Thyroid gland (tissue), 4 donors: ENCODE measurements at regions not wholly inside any gene's neighbourhood (a gene's known extent, or its start where the extent isn't known, plus 50 kb on each side); places are given as distances from the start of the nearest gene placed in this dataset.

Source experiments
- DNase-seq, 2 donors: peaks; one replicate each; pipeline ENCODE4 v3.0.0-alpha.2; 2019
- H3K27ac ChIP-seq, 3 donors: fragments of 200-600 bp; sonication (generic); 1 replicate in 2 of 3; 2 replicates in 1 of 3; pipeline ENCODE4 v1.5.1; 2016 to 2019; ENCODE audit warnings: mild to moderate bottlenecking in 1 of 3, moderate library complexity in 1 of 3
- H3K27me3 ChIP-seq: fragments of 200-600 bp; sonication (generic); one replicate; pipeline ENCODE4 v1.5.1; 2019
- H3K36me3 ChIP-seq, 2 donors: fragments of 200-600 bp; sonication (generic); one replicate each; pipeline ENCODE4 v1.5.1; 2016 to 2019
- H3K4me1 ChIP-seq, 2 donors: fragments of 200-600 bp; sonication (generic); one replicate each; pipeline ENCODE4 v1.5.1; 2017 to 2019
- H3K4me3 ChIP-seq, 3 donors: fragments of 200-600 bp; sonication (generic); replicated peaks in 1 of 3; 1 replicate in 2 of 3; 2 replicates in 1 of 3; pipeline ENCODE4 v1.5.1; 2016; ENCODE audit warnings: mild to moderate bottlenecking in 1 of 3
- H3K9me3 ChIP-seq: fragments of 200-600 bp; sonication (generic); one replicate; pipeline ENCODE4 v1.5.1; 2017
- POLR2A ChIP-seq, 2 donors: fragments of 450-650 bp; IDR thresholded peaks; one replicate each; pipeline ENCODE4 v1.6.1; 2017; ENCODE audit warnings: antibody characterized with exemption in 2 of 2, mild to moderate bottlenecking in 2 of 2, moderate library complexity in 1 of 2
- whole genome bisulfite sequencing, 2 donors: methylation state at CpG; one replicate each; pipeline ENCODE4 v1.1.5; 2017; 5-methylcytosine and 5-hydroxymethylcytosine counted together
- intact Hi-C: fragments of 100-400 bp; cut with DNase I; formaldehyde crosslinking; loops from one replicate; pipeline ENCODE4 v1.15.1; 2023
- TF ChIP-seq, protein P1 (sequence below), 6 experiments: fragments of 200-600 bp in 3 of 6; fragments of 450-650 bp in 3 of 6; sonication (generic) in 3 of 6; IDR thresholded peaks; one replicate each; pipeline ENCODE4 v1.5.1; 2016 to 2019; ENCODE audit warnings: antibody characterized with exemption in 6 of 6, mild to moderate bottlenecking in 2 of 6, inconsistent platforms in 1 of 6, moderate library complexity in 1 of 6

DNA sequence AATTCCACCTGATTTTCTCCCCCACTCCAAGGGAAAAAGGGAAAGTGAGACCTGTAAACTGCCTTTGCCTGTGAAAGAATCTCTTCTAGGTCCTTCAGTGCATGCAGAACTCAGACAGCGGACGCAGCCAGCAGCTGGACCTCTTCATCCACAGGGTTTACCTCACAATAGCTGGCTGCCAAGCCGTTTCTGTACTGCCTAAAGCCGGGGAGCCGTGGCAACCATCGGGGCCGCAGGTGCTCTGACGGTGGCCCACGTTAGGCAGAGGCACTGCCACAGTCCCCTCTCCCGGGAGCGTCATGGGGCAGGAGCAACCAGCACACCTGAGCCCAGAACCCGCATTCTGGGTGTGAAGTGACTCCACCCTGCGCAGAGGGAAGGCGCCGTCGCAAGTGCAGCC, 206.1 kb downstream of the TTLL2 start:
- no peaks in the 10 kb centered on the region for H3K27me3 ChIP-seq
- intact Hi-C loops = no loop called here
- H3K27ac ChIP-seq = no peak overlapping the region
- H3K36me3 ChIP-seq = no peaks in the 10 kb centered on the region
- peaks cover 0 to 4% of the 10 kb centered on the region in 2 donors for H3K4me1 ChIP-seq
- H3K9me3 ChIP-seq = no peaks in the 10 kb centered on the region
- no peak overlapping the region for H3K4me3 ChIP-seq
- no peak for DNase-seq
- 72 to 77% methylated on average over 11 to 13 of the region's 16 CpGs for WGBS, 2 donors
- TF ChIP-seq POLR2A (IDR thresholded peaks at IDR 0.05) = no peak
- TF ChIP-seq, protein P1, sequence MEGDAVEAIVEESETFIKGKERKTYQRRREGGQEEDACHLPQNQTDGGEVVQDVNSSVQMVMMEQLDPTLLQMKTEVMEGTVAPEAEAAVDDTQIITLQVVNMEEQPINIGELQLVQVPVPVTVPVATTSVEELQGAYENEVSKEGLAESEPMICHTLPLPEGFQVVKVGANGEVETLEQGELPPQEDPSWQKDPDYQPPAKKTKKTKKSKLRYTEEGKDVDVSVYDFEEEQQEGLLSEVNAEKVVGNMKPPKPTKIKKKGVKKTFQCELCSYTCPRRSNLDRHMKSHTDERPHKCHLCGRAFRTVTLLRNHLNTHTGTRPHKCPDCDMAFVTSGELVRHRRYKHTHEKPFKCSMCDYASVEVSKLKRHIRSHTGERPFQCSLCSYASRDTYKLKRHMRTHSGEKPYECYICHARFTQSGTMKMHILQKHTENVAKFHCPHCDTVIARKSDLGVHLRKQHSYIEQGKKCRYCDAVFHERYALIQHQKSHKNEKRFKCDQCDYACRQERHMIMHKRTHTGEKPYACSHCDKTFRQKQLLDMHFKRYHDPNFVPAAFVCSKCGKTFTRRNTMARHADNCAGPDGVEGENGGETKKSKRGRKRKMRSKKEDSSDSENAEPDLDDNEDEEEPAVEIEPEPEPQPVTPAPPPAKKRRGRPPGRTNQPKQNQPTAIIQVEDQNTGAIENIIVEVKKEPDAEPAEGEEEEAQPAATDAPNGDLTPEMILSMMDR (IDR thresholded peaks at IDR 0.05) = no peak

DNA sequence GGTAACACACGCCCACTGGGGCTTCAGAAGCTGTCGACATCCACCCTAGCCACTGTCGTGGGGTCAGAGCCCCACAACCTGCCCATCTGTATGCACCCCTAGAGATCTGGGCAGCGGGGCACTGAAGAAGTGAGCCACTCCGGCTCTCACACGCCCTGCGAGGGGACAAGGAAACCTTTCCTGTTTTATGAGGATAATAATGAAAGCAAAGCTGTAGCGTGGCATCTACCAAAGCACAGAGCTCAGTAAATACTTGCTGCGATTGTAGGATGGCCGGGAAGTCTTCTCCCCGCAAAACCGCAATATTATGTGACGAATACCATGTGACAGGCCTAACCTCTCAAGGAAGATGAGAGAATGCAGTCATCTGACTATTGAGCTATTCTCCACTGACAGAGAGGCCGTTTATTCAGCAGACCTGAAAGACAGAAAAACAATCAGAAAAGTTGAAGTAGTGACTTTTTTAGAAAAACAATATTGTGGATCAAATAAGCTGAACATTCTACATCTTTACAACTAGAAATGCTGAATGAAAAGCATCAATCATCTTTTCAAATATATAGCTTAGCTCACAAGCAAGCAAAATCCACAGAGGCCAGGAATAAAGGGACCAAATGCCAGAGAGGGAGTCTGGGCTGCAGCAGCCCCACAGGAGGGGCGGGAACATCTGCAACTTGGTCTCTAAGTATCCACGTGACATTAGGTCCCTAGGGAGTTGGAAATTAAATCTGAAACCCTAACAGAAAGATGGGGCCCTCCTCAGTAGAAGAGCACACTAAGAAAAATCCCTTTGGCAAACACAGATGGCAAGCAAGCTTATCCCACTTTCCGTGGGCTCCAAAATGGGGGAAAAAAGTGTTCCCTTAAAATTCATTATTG, 207.8 kb downstream of the TTLL2 start:
- no peaks in the 10 kb centered on the region for H3K9me3 ChIP-seq
- no peak overlapping the region for H3K4me3 ChIP-seq
- no peak for DNase-seq
- H3K27ac ChIP-seq = no peak overlapping the region
- 86 to 87% methylated on average over 17 of the region's 17 CpGs for WGBS, 2 donors
- no peak for TF ChIP-seq POLR2A (IDR thresholded peaks at IDR 0.05)
- TF ChIP-seq, protein P1 (IDR thresholded peaks at IDR 0.05) = no peak
- intact Hi-C loops = no loop called here
- H3K27me3 ChIP-seq = no peaks in the 10 kb centered on the region
- H3K36me3 ChIP-seq = no peaks in the 10 kb centered on the region
- H3K4me1 ChIP-seq = peaks cover 0 to under 1% of the 10 kb centered on the region in 2 donors

DNA sequence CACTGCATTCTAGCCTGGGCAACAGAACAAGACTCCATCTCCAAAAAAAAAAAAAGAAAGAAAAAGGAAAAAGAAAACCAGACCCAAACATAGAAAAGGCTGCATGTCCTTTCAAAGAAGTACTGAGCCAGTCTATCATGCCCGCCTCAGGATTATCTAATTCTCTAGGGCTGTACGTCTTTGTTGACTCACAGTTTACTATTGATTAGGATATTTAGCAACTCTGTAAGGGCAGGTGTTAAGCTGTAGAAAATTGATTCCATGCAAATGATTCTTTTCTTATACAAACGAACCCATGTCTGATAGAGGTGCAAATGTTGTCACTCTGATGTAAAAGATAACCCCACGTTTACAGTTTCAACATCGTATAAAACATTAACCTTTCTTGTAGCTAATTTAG, 209.0 kb downstream of the TTLL2 start:
- DNase-seq = no peak
- no peak for TF ChIP-seq POLR2A (IDR thresholded peaks at IDR 0.05)
- TF ChIP-seq, protein P1 (IDR thresholded peaks at IDR 0.05) = no peak
- WGBS, 2 donors = 51 to 53% methylated on average over 5 of the region's 5 CpGs
- no peak overlapping the region for H3K27ac ChIP-seq
- H3K4me1 ChIP-seq = peaks cover 11 to 13% of the 10 kb centered on the region in 2 donors
- intact Hi-C loops = no loop called here
- H3K36me3 ChIP-seq = no peaks in the 10 kb centered on the region
- no peaks in the 10 kb centered on the region for H3K9me3 ChIP-seq
- H3K4me3 ChIP-seq = no peak overlapping the region
- no peaks in the 10 kb centered on the region for H3K27me3 ChIP-seq

DNA sequence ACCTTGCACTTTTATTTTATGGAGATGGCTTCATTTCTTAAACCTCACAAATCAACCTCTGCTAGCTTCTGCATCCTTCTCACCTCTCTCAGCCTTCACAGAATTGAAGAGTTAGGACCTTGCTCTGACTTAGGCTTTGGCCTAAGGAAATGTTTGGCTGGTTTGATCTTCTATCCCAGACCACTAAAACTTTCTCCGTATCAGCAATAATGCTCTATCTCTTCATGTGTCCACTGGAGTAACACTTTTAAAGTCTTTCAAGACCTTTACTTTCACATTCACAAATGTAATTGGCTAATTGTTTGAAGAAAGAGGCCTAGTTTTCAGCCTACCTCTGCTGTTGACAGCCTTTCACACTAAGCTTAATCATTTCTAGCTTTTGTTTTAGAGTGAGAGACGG, 212.9 kb downstream of the TTLL2 start:
- intact Hi-C loops = no loop called here
- 93% methylated on average over 2 of the region's 2 CpGs for WGBS, 2 donors
- H3K4me3 ChIP-seq = no peak overlapping the region

DNA sequence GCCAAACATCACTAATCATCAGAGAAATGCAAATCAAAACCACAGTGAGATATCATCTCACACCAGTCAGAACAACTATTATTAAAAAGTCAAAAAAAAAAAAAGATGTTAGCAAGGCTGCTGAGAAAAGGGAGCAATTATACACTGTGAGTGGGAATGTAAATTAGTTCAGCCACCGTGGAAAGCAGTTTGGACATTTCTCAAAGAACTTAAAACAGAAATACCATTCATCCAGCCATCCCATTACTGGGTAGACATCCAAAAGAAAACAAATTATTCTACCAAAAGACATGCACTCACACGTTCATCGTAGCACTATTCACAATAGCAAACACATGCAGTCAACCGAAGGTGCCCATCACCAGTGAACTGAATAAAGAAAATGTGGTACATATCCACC, 213.9 kb downstream of the TTLL2 start:
- TF ChIP-seq, protein P1 (IDR thresholded peaks at IDR 0.05) = no peak
- TF ChIP-seq POLR2A (IDR thresholded peaks at IDR 0.05) = no peak
- Histone ChIP-seq H3K36me3 (no peaks in the 10 kb centered on the region), H3K9me3 (no peaks in the 10 kb centered on the region), H3K4me1 (peaks cover 13% of the 10 kb centered on the region in 2 donors), H3K4me3 (no peak overlapping the region), H3K27ac (no peak overlapping the region), H3K27me3 (no peaks in the 10 kb centered on the region)
- WGBS, 2 donors = 39 to 42% methylated on average over 4 of the region's 4 CpGs
- intact Hi-C loops = no loop called here
- DNase-seq = no peak

More for the DNA sequence above, 212.9 kb downstream of the TTLL2 start:
- no peak overlapping the region for H3K27ac ChIP-seq
- H3K4me1 ChIP-seq = peaks cover 13% of the 10 kb centered on the region in 2 donors
- H3K9me3 ChIP-seq = no peaks in the 10 kb centered on the region
- H3K36me3 ChIP-seq = no peaks in the 10 kb centered on the region
- H3K27me3 ChIP-seq = no peaks in the 10 kb centered on the region
- no peak for DNase-seq
- TF ChIP-seq, protein P1 (IDR thresholded peaks at IDR 0.05) = no peak
- TF ChIP-seq POLR2A (IDR thresholded peaks at IDR 0.05) = no peak
